Stimulated activated effector memory CD8-positive, alpha-beta T cell treated with anti-CD3 and anti-CD28 coated beads, Interleukin-12 subunit alpha, Interleukin-12 subunit beta, amount 100 ng/mL, for 72 hours (primary cell): ENCODE measurements at regions not wholly inside any gene's neighbourhood (a gene's known extent, or its start where the extent isn't known, plus 50 kb on each side); places are given as distances from the start of the nearest gene placed in this dataset.
A peak's percentile ranks its signal among the peaks of the same experiment; 100 is the strongest.

Experiments used
- ATAC-seq: fragments of 150-1000 bp; cut with Tn5 transposase; 2 replicates; pipeline ENCODE4 v1.10.0; 2021
- DNase-seq, 2 donors: peaks; one replicate each; pipeline ENCODE4 v3.0.0; 2021 to 2022; ENCODE audit warnings: low spot score in 2 of 2
- H3K27ac Mint-ChIP-seq: one replicate; pipeline ENCODE4 v1.8.0; 2022; ENCODE audit warnings: mild to moderate bottlenecking, mixed read lengths
- H3K36me3 Mint-ChIP-seq: one replicate; pipeline ENCODE4 v1.8.0; 2022; ENCODE audit warnings: mild to moderate bottlenecking, mixed read lengths
- H3K4me1 Mint-ChIP-seq: one replicate; pipeline ENCODE4 v1.8.0; 2022; ENCODE audit warnings: mixed read lengths
- H3K4me3 Mint-ChIP-seq: one replicate; pipeline ENCODE4 v1.8.0; 2022; ENCODE audit warnings: mild to moderate bottlenecking, mixed read lengths
- H3K9me3 Mint-ChIP-seq: one replicate; pipeline ENCODE4 v1.8.0; 2022; ENCODE audit warnings: mixed read lengths

- no peak for DNase-seq
- no peak overlapping the region for H3K4me3 Mint-ChIP-seq
- no peaks in the 10 kb centered on the region for H3K9me3 Mint-ChIP-seq
- no peak overlapping the region for H3K27ac Mint-ChIP-seq
- ATAC-seq: peak; percentile 49
- H3K4me1 Mint-ChIP-seq: peaks cover 6% of the 10 kb centered on the region
- H3K36me3 Mint-ChIP-seq: no peaks in the 10 kb centered on the region
Observed at GRCh38 chr4:38567457-38567856, 96.5 kb upstream of the KLF3 start.

GRCh38 chr4:38568768-38569167 lies 95.2 kb upstream of the KLF3 start:
- no peak overlapping the region for H3K4me3 Mint-ChIP-seq

GRCh38 chr4:38570647-38571276 lies 93.2 kb upstream of the KLF3 start:
- no peak for ATAC-seq

More at GRCh38 chr4:38568768-38569167, 95.2 kb upstream of the KLF3 start:
- no peak for DNase-seq
- Mint-ChIP-seq H3K27ac (no peak overlapping the region), H3K9me3 (no peaks in the 10 kb centered on the region), H3K4me1 (peaks cover 6% of the 10 kb centered on the region), H3K36me3 (no peaks in the 10 kb centered on the region)
- no peak for ATAC-seq

GRCh38 chr4:38572793-38573192 lies 91.2 kb upstream of the KLF3 start:
- Mint-ChIP-seq H3K27ac (no peak overlapping the region), H3K4me3 (no peak overlapping the region), H3K36me3 (no peaks in the 10 kb centered on the region), H3K9me3 (no peaks in the 10 kb centered on the region), H3K4me1 (no peaks in the 10 kb centered on the region)
- DNase-seq: no peak
- no peak for ATAC-seq

More at GRCh38 chr4:38570647-38571276, 93.2 kb upstream of the KLF3 start:
- Mint-ChIP-seq H3K36me3 (no peaks in the 10 kb centered on the region), H3K4me3 (no peak overlapping the region), H3K4me1 (peaks cover 6% of the 10 kb centered on the region), H3K9me3 (no peaks in the 10 kb centered on the region), H3K27ac (no peak overlapping the region)
- DNase-seq: no peak

- Mint-ChIP-seq H3K4me1 (no peaks in the 10 kb centered on the region), H3K9me3 (no peaks in the 10 kb centered on the region), H3K27ac (no peak overlapping the region), H3K4me3 (no peak overlapping the region), H3K36me3 (no peaks in the 10 kb centered on the region)
- no peak for ATAC-seq
- no peak for DNase-seq
Observed at GRCh38 chr4:38574559-38575333, 89.3 kb upstream of the KLF3 start.

GRCh38 chr4:38576767-38577166 lies 87.2 kb upstream of the KLF3 start:
- no peaks in the 10 kb centered on the region for H3K4me1 Mint-ChIP-seq
- H3K36me3 Mint-ChIP-seq: no peaks in the 10 kb centered on the region
- no peaks in the 10 kb centered on the region for H3K9me3 Mint-ChIP-seq
- ATAC-seq: peak; percentile 43
- no peak for DNase-seq
- H3K4me3 Mint-ChIP-seq: no peak overlapping the region
- H3K27ac Mint-ChIP-seq: no peak overlapping the region

GRCh38 chr4:38577462-38577861 lies 86.5 kb upstream of the KLF3 start:
- DNase-seq: no peak

GRCh38 chr4:38581426-38582106 lies 82.4 kb upstream of the KLF3 start:
- ATAC-seq: no peak
- Mint-ChIP-seq H3K27ac (no peak overlapping the region), H3K9me3 (peaks cover 3% of the 10 kb centered on the region), H3K36me3 (no peaks in the 10 kb centered on the region), H3K4me3 (no peak overlapping the region), H3K4me1 (peaks cover 19% of the 10 kb centered on the region)
- no peak for DNase-seq

More at GRCh38 chr4:38577462-38577861, 86.5 kb upstream of the KLF3 start:
- no peaks in the 10 kb centered on the region for H3K9me3 Mint-ChIP-seq
- H3K36me3 Mint-ChIP-seq: no peaks in the 10 kb centered on the region
- H3K27ac Mint-ChIP-seq: no peak overlapping the region
- H3K4me1 Mint-ChIP-seq: peaks cover 2% of the 10 kb centered on the region
- no peak for ATAC-seq
- no peak overlapping the region for H3K4me3 Mint-ChIP-seq

- no peak for DNase-seq
- H3K4me1 Mint-ChIP-seq: peaks cover 19% of the 10 kb centered on the region
- no peaks in the 10 kb centered on the region for H3K36me3 Mint-ChIP-seq
- no peak overlapping the region for H3K4me3 Mint-ChIP-seq
- H3K9me3 Mint-ChIP-seq: peaks cover 3% of the 10 kb centered on the region
- H3K27ac Mint-ChIP-seq: no peak overlapping the region
- peak; percentile 19 for ATAC-seq
Observed at GRCh38 chr4:38582445-38582844, 81.6 kb upstream of the KLF3 start.

GRCh38 chr4:38582889-38583470 lies 81.0 kb upstream of the KLF3 start:
- no peak for DNase-seq
- no peaks in the 10 kb centered on the region for H3K36me3 Mint-ChIP-seq
- H3K4me3 Mint-ChIP-seq: no peak overlapping the region
- H3K9me3 Mint-ChIP-seq: peaks cover 5% of the 10 kb centered on the region
- ATAC-seq: peak; percentile 94
- peaks cover 19% of the 10 kb centered on the region for H3K4me1 Mint-ChIP-seq
- no peak overlapping the region for H3K27ac Mint-ChIP-seq

- Mint-ChIP-seq H3K9me3 (peaks cover 9% of the 10 kb centered on the region), H3K4me1 (peaks cover 19% of the 10 kb centered on the region), H3K36me3 (no peaks in the 10 kb centered on the region), H3K27ac (no peak overlapping the region), H3K4me3 (no peak overlapping the region)
- no peak for ATAC-seq
- DNase-seq: no peak
Observed at GRCh38 chr4:38585871-38586270, 78.1 kb upstream of the KLF3 start.

GRCh38 chr4:38587106-38587505 lies 76.9 kb upstream of the KLF3 start:
- no peak for DNase-seq
- no peak overlapping the region for H3K4me3 Mint-ChIP-seq
- H3K4me1 Mint-ChIP-seq: peaks cover 19% of the 10 kb centered on the region
- H3K27ac Mint-ChIP-seq: no peak overlapping the region
- H3K36me3 Mint-ChIP-seq: no peaks in the 10 kb centered on the region
- H3K9me3 Mint-ChIP-seq: peaks cover 9% of the 10 kb centered on the region
- ATAC-seq: no peak

- H3K36me3 Mint-ChIP-seq: no peaks in the 10 kb centered on the region
- no peak overlapping the region for H3K27ac Mint-ChIP-seq
- peaks cover 9% of the 10 kb centered on the region for H3K9me3 Mint-ChIP-seq
- H3K4me3 Mint-ChIP-seq: no peak overlapping the region
- DNase-seq (no peak), ATAC-seq (no peak)
- peaks cover 6% of the 10 kb centered on the region for H3K4me1 Mint-ChIP-seq
Observed at GRCh38 chr4:38590046-38590445, 74.0 kb upstream of the KLF3 start.

- no peak overlapping the region for H3K27ac Mint-ChIP-seq
- H3K4me3 Mint-ChIP-seq: no peak overlapping the region
- DNase-seq: no peak
- peaks cover 5% of the 10 kb centered on the region for H3K9me3 Mint-ChIP-seq
- no peaks in the 10 kb centered on the region for H3K4me1 Mint-ChIP-seq
- H3K36me3 Mint-ChIP-seq: no peaks in the 10 kb centered on the region
- no peak for ATAC-seq
Observed at GRCh38 chr4:38591617-38592337, 72.2 kb upstream of the KLF3 start.

GRCh38 chr4:38598489-38598888 lies 65.5 kb upstream of the KLF3 start:
- no peaks in the 10 kb centered on the region for H3K4me1 Mint-ChIP-seq

More at GRCh38 chr4:38598489-38598888, 65.5 kb upstream of the KLF3 start:
- DNase-seq: no peak
- Mint-ChIP-seq H3K36me3 (no peaks in the 10 kb centered on the region), H3K9me3 (no peaks in the 10 kb centered on the region), H3K4me3 (no peak overlapping the region), H3K27ac (no peak overlapping the region)
- ATAC-seq: no peak
